ENCODE measurements at regions not wholly inside any gene's neighbourhood (a gene's known extent, or its start where the extent isn't known, plus 50 kb on each side); places are given as distances from the start of the nearest gene placed in this dataset.
"Not testable (repeated sequence)": the region's sequence is repeated elsewhere in the genome, so short reads cannot be mapped to it uniquely, and the experiment has no call there.

DNA sequence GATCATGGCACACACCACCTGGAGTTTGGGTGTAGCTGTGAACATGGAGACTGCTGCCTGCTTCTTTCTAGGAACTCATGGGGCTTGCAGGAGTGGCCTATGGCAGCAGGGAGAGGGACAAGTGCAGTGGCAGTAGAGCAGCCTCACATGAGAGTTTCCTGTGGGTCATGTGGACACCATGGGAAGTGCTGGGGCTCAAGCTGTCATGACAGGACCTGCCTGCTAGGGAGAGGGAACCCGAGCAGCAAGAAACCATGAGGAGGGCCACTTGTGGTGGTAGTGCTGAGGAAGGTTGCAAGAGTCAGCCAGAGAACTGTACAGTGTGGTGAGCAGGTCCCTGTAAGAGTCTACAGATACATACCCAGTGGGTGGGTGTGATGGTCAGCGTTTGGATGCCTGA, 73.8 kb upstream of the MRPS22 start:
- no peak for DNase-seq
- Mint-ChIP-seq H3K4me1 (ENCODE audit: low read depth) (no peaks in the 10 kb centered on the region), H3K4me3 (no peak overlapping the region), H3K27ac (no peak overlapping the region), H3K36me3 (ENCODE audit: low read depth) (no peaks in the 10 kb centered on the region), H3K9me3 (no peaks in the 10 kb centered on the region), H3K27me3 (peaks cover 19% of the 10 kb centered on the region)

DNA sequence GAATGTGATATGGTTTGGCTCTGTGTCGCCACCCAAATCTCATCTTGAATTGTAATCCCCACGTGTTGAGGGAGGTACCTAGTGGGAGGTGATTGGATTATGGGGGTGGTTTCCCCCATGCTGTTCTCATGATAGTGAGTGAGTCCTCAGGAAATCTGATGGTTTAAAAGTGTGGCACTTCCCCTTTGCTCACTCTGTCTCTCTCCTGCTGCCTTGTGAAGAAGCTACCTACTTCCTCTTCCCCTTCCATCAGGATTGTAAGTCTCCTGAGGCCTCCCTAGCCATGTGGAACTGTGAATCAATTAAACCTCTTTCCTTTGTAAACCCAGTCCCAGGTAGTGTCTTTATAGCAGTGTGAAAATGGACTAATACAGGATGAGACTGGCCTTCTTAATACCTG, 73.2 kb upstream of the MRPS22 start:
- H3K36me3 Mint-ChIP-seq (ENCODE audit: low read depth); H3K4me3 Mint-ChIP-seq; H3K9me3 Mint-ChIP-seq; H3K4me1 Mint-ChIP-seq (ENCODE audit: low read depth); H3K27ac Mint-ChIP-seq; DNase-seq: not testable (repeated sequence)
- peaks cover 19% of the 10 kb centered on the region for H3K27me3 Mint-ChIP-seq

DNA sequence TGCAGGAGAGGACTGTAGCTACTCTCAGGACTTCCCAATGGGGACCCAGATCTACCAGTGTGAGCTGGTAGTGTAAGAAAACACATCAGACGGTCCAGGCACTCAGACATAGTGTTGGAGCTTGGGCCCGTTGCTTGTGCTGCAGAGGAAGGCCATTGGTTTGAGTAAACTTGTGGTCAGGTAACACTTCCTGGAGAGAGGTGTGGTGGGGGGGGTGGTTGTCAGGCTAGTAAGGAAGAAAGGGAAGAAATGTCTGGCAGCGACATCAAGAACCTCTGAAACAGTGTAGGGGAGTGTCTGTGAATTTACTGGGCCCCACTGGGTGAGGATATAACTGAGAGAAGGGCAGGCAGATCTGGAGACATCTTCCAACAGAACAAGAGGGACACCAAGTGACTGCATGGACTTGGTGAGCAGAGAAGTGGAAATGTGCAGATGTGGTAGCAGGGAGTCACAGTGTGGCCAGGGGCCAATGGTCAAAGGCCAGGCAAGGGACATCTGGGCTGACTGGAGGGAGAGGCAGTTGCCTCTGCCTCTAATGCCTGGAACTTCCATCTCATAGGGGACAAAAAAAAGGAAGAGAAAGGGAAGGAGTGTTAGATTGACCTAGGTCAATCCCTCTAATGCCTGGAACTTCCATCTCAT, 63.7 kb upstream of the MRPS22 start:
- DNase-seq, result no peak
- H3K4me3 Mint-ChIP-seq, result no peak overlapping the region
- H3K9me3 Mint-ChIP-seq, result no peaks in the 10 kb centered on the region
- H3K36me3 Mint-ChIP-seq (ENCODE audit: low read depth), result no peaks in the 10 kb centered on the region
- H3K27me3 Mint-ChIP-seq, result peaks cover 4% of the 10 kb centered on the region
- no peak overlapping the region for H3K27ac Mint-ChIP-seq
- H3K4me1 Mint-ChIP-seq (ENCODE audit: low read depth), result no peaks in the 10 kb centered on the region

DNA sequence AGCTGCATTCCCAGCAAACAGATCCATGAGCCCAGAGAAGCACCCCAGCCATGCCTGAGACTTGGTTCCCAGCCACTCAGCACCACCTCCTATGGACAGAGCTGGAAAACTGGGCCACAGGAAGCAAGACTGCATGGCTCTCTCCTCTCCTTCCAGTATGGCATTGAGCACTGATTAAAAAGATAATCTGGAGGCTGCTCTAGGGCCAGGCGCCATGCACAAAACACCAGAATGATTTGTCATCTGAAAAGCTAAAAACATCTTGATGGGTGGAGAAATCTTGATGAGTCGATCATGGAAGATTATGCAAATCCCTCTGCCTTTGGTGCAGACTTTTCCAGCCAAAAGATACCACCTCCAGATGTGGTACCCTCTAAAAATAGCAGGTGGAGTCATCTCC, 62.7 kb upstream of the MRPS22 start:
- H3K27ac Mint-ChIP-seq, result no peak overlapping the region
- H3K27me3 Mint-ChIP-seq, result peaks cover 4% of the 10 kb centered on the region
- DNase-seq, result no peak
- H3K4me1 Mint-ChIP-seq (ENCODE audit: low read depth), result no peaks in the 10 kb centered on the region
- no peaks in the 10 kb centered on the region for H3K36me3 Mint-ChIP-seq (ENCODE audit: low read depth)
- H3K4me3 Mint-ChIP-seq, result no peak overlapping the region
- H3K9me3 Mint-ChIP-seq, result no peaks in the 10 kb centered on the region

DNA sequence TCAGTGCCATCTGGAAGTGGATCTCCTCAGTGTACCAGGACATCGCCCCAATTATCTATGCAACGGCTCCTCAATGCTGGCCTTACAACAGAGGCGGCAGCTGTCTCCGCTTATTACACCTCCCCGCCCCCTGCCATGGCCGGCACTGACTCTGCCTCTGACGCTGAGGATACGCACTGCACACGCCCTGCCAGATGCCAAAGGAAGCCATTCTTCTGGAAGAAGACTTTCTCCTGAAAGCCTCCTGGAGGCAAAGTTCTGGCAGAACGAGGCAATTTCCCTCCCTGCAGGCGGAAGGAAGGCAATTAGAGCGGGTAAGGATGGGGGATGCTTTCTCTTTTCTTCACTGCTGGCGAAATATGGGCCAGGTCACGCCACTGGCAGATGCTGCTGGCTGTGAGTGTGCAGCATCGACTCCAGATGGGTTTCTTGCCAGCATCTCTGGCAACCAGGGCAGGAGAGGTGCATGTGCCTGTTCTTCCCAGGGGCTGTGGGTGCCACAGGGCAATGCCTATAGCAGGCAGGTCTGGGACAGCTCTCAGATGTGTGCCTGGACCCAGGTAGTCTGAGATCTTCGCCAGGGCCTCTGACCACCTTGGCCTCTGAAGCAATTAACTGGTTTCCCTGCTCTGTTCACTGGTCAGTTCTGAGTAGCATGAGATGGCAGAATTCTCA, 62.2 kb upstream of the MRPS22 start:
- Mint-ChIP-seq H3K4me3 (no peak overlapping the region), H3K27me3 (peaks cover 4% of the 10 kb centered on the region), H3K36me3 (ENCODE audit: low read depth) (no peaks in the 10 kb centered on the region), H3K9me3 (no peaks in the 10 kb centered on the region), H3K4me1 (ENCODE audit: low read depth) (no peaks in the 10 kb centered on the region), H3K27ac (no peak overlapping the region)
- no peak for DNase-seq

DNA sequence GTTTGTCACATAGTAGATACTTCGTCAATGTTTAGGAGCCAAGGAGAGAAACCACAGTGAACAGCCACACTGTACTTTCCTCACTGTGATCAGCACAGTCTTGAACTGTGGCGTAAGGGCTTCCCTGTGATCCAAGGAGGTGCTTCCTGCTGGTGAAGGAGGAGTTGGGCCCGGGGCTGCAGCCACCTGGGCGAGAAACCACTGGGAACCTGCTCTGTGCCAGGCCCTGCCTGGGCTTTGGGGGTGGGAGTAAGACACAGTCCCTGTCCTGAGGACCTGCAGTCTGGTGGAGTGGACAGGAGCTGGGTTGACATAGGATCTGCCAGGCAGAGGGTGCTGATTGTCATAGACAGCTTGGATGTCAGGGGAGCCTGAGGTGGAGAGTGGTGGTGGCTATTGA, 60.5 kb upstream of the MRPS22 start:
- Mint-ChIP-seq H3K27me3 (peaks cover 4% of the 10 kb centered on the region), H3K36me3 (ENCODE audit: low read depth) (no peaks in the 10 kb centered on the region), H3K4me1 (ENCODE audit: low read depth) (no peaks in the 10 kb centered on the region), H3K27ac (no peak overlapping the region), H3K9me3 (no peaks in the 10 kb centered on the region), H3K4me3 (no peak overlapping the region)
- DNase-seq, result no peak

DNA sequence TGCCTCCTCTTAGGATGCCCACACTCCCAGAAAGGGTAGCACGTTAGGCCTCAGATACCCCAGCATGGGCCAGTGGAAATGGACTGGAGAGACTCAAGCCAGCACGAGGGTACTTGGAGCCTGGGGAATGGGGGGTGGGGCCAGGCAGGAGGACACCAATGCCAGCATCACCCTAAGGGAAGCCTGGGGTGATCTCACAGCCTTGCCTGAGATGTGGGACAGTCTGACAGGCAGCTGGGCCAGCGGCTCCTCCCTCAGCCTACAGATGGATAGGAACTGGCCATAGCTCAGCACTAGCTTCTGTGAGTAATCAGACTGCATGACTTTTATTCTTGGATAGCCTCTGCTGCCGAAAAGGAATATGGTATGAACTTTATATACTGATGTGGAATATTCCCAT, 59.6 kb upstream of the MRPS22 start:
- no peak overlapping the region for H3K4me3 Mint-ChIP-seq

DNA sequence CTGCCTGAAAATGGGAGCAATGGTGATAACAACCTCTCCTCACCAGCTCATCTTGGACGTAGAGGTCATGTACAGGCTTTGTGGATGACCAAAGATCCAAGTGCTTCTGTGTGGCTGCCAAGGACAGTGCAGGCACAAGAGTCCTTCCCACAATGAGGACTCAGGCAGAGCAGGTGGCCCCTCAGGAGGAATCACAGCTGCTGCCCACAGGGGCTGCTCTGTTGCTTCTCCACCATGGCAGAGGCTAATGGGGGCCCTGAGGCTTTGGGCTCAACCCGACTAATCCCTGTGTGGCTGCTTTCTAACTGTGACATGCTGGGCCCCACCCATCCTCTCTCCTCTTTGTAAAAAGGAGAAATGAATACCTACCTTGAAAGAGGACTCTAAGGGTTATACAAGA, 58.1 kb upstream of the MRPS22 start:
- Mint-ChIP-seq H3K4me1 (ENCODE audit: low read depth) (no peaks in the 10 kb centered on the region), H3K27ac (no peak overlapping the region), H3K4me3 (no peak overlapping the region), H3K36me3 (ENCODE audit: low read depth) (no peaks in the 10 kb centered on the region), H3K27me3 (no peaks in the 10 kb centered on the region), H3K9me3 (no peaks in the 10 kb centered on the region)
- DNase-seq, result no peak

More for the DNA sequence above, 59.6 kb upstream of the MRPS22 start:
- H3K27ac Mint-ChIP-seq, result no peak overlapping the region
- H3K9me3 Mint-ChIP-seq, result no peaks in the 10 kb centered on the region
- H3K27me3 Mint-ChIP-seq, result peaks cover 2% of the 10 kb centered on the region
- H3K36me3 Mint-ChIP-seq (ENCODE audit: low read depth), result no peaks in the 10 kb centered on the region
- no peaks in the 10 kb centered on the region for H3K4me1 Mint-ChIP-seq (ENCODE audit: low read depth)
- DNase-seq, result no peak

DNA sequence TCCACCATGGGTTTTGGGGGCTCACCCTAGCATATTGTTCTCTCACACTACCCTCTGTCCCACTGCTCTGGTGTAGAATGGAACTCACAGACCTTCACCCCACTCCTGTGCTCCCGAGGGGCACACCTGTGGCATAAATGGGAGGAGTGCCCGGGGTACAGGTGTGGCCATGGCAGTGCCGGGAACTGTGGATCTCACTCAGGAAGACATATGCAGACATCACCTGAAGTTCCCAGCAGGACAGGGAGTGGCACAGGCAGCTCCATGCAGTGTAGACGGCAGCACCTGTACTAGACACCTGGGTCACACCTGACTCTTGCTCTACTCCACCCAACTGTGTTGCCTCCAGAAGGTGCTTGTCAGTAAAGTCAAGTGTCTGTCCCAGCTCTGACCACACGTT, 57.6 kb upstream of the MRPS22 start:
- Mint-ChIP-seq H3K9me3 (no peaks in the 10 kb centered on the region), H3K36me3 (ENCODE audit: low read depth) (no peaks in the 10 kb centered on the region), H3K4me1 (ENCODE audit: low read depth) (no peaks in the 10 kb centered on the region), H3K27me3 (no peaks in the 10 kb centered on the region), H3K4me3 (no peak overlapping the region), H3K27ac (no peak overlapping the region)
- no peak for DNase-seq

DNA sequence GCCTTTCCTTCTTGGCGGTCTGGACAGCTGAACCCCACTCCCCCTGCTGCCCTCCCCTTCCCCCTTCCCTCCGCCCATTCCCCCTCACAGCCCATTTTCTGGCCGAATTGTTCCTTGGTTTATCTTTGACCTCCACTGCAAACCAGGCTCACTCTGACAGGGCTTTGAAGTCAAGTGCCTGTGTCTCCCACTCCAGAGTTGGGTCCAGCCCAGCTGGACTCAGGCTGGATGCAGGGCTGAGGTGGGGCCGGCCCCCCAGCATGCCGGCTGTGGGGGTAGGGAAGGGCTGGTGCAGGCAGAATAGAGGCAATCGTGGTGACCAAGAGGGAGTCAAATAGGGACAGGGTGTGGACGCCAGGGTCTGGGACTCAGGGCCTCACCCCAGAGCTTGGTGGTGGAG, 57.0 kb upstream of the MRPS22 start:
- H3K4me3 Mint-ChIP-seq, result no peak overlapping the region
- no peaks in the 10 kb centered on the region for H3K27me3 Mint-ChIP-seq
- no peaks in the 10 kb centered on the region for H3K36me3 Mint-ChIP-seq (ENCODE audit: low read depth)

DNA sequence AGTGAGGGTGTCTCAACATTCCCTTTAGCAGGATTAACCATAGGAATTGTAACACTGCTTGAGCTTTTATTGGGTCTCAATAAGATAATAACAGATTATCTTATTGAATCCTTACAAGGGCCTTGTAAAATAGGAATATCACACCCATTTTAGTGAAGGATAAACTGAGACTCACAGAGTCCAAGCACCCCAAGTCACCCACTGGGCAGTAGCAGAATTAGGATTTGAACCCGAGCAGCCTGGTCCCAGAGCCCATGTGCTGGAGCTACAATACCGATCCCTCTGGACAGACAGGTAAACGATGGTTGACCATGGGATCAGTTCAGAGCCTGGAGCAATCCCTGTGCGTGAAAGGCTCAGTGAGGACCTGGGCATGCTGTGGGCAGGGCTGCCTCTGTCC, 56.3 kb upstream of the MRPS22 start:
- Mint-ChIP-seq H3K27ac (no peak overlapping the region), H3K27me3 (no peaks in the 10 kb centered on the region), H3K9me3 (no peaks in the 10 kb centered on the region), H3K36me3 (ENCODE audit: low read depth) (no peaks in the 10 kb centered on the region), H3K4me3 (no peak overlapping the region), H3K4me1 (ENCODE audit: low read depth) (no peaks in the 10 kb centered on the region)
- DNase-seq, result no peak

More for the DNA sequence above, 57.0 kb upstream of the MRPS22 start:
- no peaks in the 10 kb centered on the region for H3K9me3 Mint-ChIP-seq
- no peaks in the 10 kb centered on the region for H3K4me1 Mint-ChIP-seq (ENCODE audit: low read depth)
- H3K27ac Mint-ChIP-seq, result no peak overlapping the region
- DNase-seq, result no peak

DNA sequence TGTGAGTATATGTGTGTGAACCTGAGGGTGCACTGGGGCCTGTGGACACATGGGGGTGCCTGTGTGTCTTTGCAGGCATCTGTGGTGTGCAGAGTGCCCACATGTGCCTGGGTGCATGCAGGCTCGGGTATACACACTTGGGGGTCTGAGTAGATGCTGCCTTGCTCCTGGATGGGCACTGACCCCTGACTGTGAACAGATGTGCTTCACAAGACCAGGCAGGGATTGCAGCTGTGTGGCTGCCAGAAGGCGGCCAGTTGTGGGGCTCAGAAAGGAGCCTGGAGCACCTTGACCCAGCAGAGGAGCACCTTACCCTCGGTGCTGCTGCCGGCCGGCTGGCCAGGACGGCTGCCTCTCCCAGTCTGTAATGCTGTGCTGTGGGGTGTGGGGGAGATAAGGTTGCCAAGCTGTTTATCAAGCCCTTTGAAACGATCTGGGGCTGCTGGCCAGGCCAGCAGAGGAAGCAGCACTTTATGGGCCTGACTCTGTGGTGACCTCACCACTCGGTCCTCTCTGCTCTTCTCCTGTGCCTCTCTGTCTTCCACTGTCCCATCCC, 55.5 kb upstream of the MRPS22 start:
- no peak overlapping the region for H3K4me3 Mint-ChIP-seq
- H3K36me3 Mint-ChIP-seq (ENCODE audit: low read depth), result no peaks in the 10 kb centered on the region
- no peaks in the 10 kb centered on the region for H3K4me1 Mint-ChIP-seq (ENCODE audit: low read depth)
- no peaks in the 10 kb centered on the region for H3K9me3 Mint-ChIP-seq
- no peaks in the 10 kb centered on the region for H3K27me3 Mint-ChIP-seq
- DNase-seq, result no peak
- no peak overlapping the region for H3K27ac Mint-ChIP-seq

DNA sequence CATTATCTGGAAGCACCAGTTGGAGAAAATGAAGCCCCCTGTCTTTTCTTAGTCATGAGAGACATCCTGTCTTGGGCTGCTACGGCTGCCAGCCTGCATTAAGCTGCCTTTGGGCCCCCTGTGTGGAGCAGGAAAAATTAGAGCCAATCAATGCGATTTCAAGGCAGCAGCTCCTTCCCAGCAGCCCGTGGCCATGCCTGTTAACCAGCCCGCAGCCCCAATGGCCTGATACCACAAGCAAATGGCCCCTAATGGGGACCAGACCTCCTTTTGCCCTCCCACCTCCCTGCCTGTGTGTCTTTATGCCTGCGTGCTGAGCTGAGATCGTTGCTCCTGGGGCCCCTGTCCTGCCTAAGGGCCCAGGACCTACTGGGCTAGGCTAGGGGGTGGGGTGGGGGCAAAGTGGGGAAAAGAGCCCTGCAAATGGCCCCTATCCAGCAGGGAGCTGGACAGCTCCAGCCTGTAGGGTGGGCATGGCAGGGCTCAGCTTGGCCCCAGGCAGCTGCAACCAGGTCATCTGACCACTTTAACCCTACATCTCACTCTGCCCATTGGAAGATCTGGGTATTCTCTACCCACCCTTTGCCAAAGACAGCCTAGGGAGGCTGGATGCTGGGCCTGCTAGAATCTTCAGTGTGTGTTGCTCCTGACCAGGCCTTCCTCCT, 53.8 kb upstream of the MRPS22 start:
- Mint-ChIP-seq H3K4me3 (no peak overlapping the region), H3K27ac (no peak overlapping the region), H3K27me3 (no peaks in the 10 kb centered on the region), H3K9me3 (no peaks in the 10 kb centered on the region), H3K36me3 (ENCODE audit: low read depth) (no peaks in the 10 kb centered on the region), H3K4me1 (ENCODE audit: low read depth) (no peaks in the 10 kb centered on the region)
- no peak for DNase-seq

DNA sequence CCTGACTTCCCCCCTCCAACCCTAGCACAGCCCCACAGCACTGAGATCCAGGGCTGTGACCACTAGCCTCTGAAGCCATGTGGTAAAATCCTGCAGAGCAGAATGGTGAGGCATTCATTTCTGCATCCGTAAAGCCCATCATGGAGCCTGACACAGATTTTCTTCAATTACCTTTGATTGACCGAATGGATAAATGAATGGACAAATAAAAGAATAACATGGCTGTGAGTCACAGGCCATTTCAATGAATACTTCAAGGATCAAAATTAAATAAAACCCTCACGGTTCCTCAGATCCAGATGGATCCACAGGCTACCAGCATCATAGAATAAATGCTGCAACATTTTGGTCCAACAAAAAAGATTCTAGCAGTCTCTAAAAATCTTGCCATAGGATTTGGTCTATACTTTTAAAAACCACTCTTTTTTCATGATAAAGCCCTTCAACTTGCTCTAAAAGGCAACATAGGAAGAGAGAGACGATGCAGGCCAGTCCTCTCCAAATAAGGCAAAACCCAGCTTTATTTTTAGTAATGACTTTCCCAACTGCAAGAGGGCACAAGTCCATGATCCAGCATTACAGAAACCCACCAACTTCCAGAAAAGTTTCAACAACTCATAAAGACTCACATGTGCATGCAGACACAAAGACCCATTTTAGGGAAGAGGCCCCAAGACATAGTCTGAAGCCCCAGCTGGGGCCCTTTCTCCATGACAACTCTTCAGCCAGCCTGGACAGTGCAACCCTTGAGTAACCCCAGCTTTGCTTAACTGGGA, 52.4 kb upstream of the MRPS22 start:
- H3K27ac Mint-ChIP-seq, result no peak overlapping the region
- no peak for DNase-seq
- no peaks in the 10 kb centered on the region for H3K9me3 Mint-ChIP-seq
- H3K4me3 Mint-ChIP-seq, result no peak overlapping the region
- no peaks in the 10 kb centered on the region for H3K4me1 Mint-ChIP-seq (ENCODE audit: low read depth)
- H3K36me3 Mint-ChIP-seq (ENCODE audit: low read depth), result no peaks in the 10 kb centered on the region
- no peaks in the 10 kb centered on the region for H3K27me3 Mint-ChIP-seq
